Parathyroid adenoma (tissue), 2 donors: ENCODE measurements at regions not wholly inside any gene's neighbourhood (a gene's known extent, or its start where the extent isn't known, plus 50 kb on each side); places are given as distances from the start of the nearest gene placed in this dataset.

Experiments used
- H2AFZ ChIP-seq: fragments of 300-600 bp; sonication (generic); one replicate; pipeline ENCODE4 v1.7.0; 2017; ENCODE audit warnings: antibody characterized with exemption, mild to moderate bottlenecking
- H3K27ac ChIP-seq: fragments of 300-600 bp; sonication (generic); one replicate; pipeline ENCODE4 v1.7.0; 2017
- H3K27me3 ChIP-seq: fragments of 300-600 bp; sonication (generic); one replicate; pipeline ENCODE4 v1.7.0; 2017; ENCODE audit warnings: low read length; ENCODE audit not compliant: control insufficient read depth, insufficient read depth
- H3K36me3 ChIP-seq: fragments of 300-600 bp; sonication (generic); one replicate; pipeline ENCODE4 v1.7.0; 2017; ENCODE audit warnings: low read length; ENCODE audit not compliant: control insufficient read depth, insufficient read depth
- H3K4me1 ChIP-seq: fragments of 300-600 bp; sonication (generic); one replicate; pipeline ENCODE4 v1.7.0; 2017; ENCODE audit warnings: control low read depth
- H3K4me2 ChIP-seq: fragments of 300-600 bp; sonication (generic); one replicate; pipeline ENCODE4 v1.7.0; 2017; ENCODE audit warnings: low read length
- H3K4me3 ChIP-seq: fragments of 300-600 bp; sonication (generic); one replicate; pipeline ENCODE4 v1.7.0; 2017; ENCODE audit warnings: low read depth, low read length
- H3K79me2 ChIP-seq: fragments of 300-600 bp; sonication (generic); one replicate; pipeline ENCODE4 v1.7.0; 2017; ENCODE audit warnings: control low read depth
- H3K9ac ChIP-seq: fragments of 300-600 bp; sonication (generic); one replicate; pipeline ENCODE4 v1.7.0; 2017; ENCODE audit warnings: mild to moderate bottlenecking
- H3K9me3 ChIP-seq: fragments of 300-600 bp; sonication (generic); one replicate; pipeline ENCODE4 v1.7.0; 2017; ENCODE audit warnings: low read length; ENCODE audit not compliant: control insufficient read depth
- TF ChIP-seq, protein P1 (sequence below): fragments of 300-600 bp; sonication (generic); IDR thresholded peaks from one replicate; pipeline ENCODE4 v1.7.0; 2017; ENCODE audit warnings: antibody characterized with exemption, mild to moderate bottlenecking
- donor health status: primary hyperparathyroidism.

DNA sequence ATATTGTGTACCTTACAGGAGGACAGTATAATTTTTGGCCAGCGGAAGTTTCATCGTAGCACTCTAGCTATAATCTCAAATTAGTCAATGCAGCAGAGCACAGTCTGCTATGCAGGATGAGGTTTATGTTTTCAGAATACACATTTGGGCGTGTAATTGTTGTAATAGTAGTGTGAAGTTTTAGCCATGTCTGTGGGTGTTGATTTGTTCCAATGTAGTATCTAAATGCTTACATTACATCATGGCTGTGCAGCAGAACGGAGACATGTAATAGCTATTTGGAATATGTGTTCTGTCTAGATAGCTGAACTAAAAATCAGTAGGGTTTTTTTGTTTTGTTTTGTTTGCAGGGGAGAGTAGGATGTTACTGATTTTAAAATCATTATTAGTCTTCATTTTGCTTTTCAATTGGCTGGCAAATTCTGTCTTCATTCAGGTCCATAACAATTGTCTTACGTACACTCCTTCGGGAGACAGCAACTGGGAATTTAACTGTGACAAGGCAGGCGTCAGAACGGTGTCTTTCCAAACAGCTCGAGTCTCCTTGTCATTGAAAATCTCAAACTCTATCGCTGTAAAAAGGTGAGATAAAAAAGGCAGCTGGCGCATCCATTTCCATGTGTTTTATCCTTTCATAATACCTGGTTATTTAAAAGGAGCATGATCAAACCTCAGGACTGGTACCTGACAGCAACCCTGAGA lies 65.1 kb upstream of the CDH4 start:
- Histone ChIP-seq H3K79me2 (no peaks in the 10 kb centered on the region), H3K9ac (no peak overlapping the region), H2AFZ (no peak overlapping the region), H3K27ac (no peak overlapping the region), H3K4me2 (no peak overlapping the region), H3K4me1 (no peaks in the 10 kb centered on the region), H3K36me3 (no peaks in the 10 kb centered on the region), H3K9me3 (no peaks in the 10 kb centered on the region), H3K4me3 (no peak overlapping the region), H3K27me3 (no peaks in the 10 kb centered on the region)
- TF ChIP-seq, protein P1, sequence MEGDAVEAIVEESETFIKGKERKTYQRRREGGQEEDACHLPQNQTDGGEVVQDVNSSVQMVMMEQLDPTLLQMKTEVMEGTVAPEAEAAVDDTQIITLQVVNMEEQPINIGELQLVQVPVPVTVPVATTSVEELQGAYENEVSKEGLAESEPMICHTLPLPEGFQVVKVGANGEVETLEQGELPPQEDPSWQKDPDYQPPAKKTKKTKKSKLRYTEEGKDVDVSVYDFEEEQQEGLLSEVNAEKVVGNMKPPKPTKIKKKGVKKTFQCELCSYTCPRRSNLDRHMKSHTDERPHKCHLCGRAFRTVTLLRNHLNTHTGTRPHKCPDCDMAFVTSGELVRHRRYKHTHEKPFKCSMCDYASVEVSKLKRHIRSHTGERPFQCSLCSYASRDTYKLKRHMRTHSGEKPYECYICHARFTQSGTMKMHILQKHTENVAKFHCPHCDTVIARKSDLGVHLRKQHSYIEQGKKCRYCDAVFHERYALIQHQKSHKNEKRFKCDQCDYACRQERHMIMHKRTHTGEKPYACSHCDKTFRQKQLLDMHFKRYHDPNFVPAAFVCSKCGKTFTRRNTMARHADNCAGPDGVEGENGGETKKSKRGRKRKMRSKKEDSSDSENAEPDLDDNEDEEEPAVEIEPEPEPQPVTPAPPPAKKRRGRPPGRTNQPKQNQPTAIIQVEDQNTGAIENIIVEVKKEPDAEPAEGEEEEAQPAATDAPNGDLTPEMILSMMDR, result no peak

DNA sequence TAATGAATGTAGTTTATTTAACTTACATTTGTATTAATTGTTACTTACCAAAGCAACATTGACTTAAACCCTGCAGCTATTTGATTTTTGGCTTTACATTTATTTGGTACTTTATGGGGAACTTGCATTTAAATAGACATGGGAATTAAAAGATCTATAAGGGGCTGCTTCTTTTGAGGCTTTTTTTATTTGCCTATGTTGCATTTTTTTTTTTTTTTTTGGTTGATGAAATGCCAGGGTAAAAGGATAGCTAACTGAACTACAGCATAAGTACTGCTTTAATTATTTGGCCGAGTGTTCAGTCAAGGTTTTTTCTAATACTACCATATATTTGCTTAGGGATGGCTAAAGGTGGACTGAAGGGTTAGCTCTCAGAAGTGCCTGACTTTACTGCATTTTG lies 62.5 kb upstream of the CDH4 start:
- no peak overlapping the region for H2AFZ ChIP-seq
- no peaks in the 10 kb centered on the region for H3K4me1 ChIP-seq
- H3K27me3 ChIP-seq, result no peaks in the 10 kb centered on the region
- H3K4me2 ChIP-seq, result no peak overlapping the region
- TF ChIP-seq, protein P1, result no peak
- no peak overlapping the region for H3K9ac ChIP-seq
- no peaks in the 10 kb centered on the region for H3K36me3 ChIP-seq
- no peak overlapping the region for H3K27ac ChIP-seq
- no peaks in the 10 kb centered on the region for H3K9me3 ChIP-seq
- H3K79me2 ChIP-seq, result no peaks in the 10 kb centered on the region
- no peak overlapping the region for H3K4me3 ChIP-seq

DNA sequence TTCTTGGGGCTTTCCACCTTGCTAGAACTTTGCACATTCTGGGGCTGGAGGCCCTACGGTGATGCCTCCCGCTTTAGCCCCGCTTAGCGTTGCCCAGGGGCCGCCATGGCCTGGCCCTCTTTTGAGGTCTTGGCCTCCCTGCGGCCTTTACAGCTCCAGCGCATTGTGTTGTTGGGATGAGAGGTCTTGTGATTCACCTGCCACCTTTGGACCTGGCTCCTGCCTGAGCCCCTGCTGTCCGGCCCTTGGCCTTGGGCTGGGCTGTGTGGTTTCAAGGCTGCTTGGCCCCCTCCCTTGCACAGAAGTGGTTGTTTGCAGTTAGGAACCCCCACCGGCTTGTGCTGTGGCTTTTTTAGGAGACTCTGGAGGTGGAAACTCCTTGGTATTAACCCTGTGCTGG lies 61.0 kb upstream of the CDH4 start:
- Histone ChIP-seq H3K79me2 (no peaks in the 10 kb centered on the region), H3K9ac (no peak overlapping the region), H3K36me3 (no peaks in the 10 kb centered on the region), H3K4me2 (no peak overlapping the region), H2AFZ (no peak overlapping the region), H3K9me3 (no peaks in the 10 kb centered on the region), H3K27ac (no peak overlapping the region), H3K4me1 (no peaks in the 10 kb centered on the region), H3K27me3 (no peaks in the 10 kb centered on the region), H3K4me3 (no peak overlapping the region)
- TF ChIP-seq, protein P1, result no peak

DNA sequence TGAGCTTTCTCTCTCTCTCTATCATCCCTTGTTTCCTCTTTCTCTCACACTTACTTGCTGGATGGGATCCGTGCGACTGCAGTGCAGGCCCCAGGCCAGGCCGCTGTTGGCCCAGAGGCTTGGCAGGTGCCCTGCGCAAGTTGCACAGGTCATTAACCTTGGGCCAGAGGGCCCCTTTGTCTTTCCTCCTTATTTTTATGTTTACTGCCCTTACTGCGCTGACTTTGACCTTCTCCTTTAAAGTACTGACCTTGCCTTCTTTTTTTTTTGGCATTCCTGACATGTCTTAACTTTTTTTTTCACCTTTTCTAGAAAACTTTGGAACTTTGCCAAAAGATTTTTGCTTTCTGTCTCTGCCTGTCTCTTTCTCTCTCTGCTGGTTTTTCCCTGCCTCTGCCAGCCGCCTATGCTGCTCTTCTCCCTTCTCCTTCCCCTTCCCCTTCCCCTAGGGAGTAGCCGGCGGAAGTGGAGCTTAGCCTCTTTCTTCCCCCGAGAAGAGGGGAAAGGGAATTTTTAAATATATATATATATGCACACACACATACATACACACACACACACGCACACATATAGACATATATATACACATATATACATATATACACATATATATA lies 59.6 kb upstream of the CDH4 start:
- no peaks in the 10 kb centered on the region for H3K4me1 ChIP-seq
- H3K4me2 ChIP-seq, result no peak overlapping the region
- no peaks in the 10 kb centered on the region for H3K9me3 ChIP-seq
- H3K27ac ChIP-seq, result no peak overlapping the region
- TF ChIP-seq, protein P1, result no peak
- no peak overlapping the region for H3K4me3 ChIP-seq
- H3K9ac ChIP-seq, result no peak overlapping the region
- H3K27me3 ChIP-seq, result no peaks in the 10 kb centered on the region
- H3K79me2 ChIP-seq, result no peaks in the 10 kb centered on the region
- no peak overlapping the region for H2AFZ ChIP-seq
- no peaks in the 10 kb centered on the region for H3K36me3 ChIP-seq

DNA sequence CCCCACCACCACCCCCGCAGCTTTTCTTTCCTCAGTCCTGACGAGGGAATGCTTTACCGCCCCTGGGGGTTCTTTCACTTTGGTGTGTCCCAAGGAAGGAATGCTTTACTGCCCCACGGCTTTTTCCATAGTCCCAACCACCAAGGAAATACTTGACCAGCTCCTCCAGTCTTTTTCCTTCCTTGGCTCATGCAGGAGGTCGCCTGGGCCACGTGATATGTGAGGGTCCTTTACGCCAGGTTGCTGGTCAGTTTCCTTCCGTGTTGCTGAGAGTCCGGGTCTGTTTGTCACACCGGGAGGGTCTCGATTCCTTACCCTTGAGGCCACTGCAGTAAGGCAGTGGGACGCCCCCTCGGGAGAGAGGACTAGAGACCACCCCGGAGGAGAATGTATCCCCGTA lies 58.9 kb upstream of the CDH4 start:
- Histone ChIP-seq H3K4me1 (no peaks in the 10 kb centered on the region), H3K27me3 (no peaks in the 10 kb centered on the region), H3K4me3 (no peak overlapping the region), H3K9ac (no peak overlapping the region), H3K9me3 (no peaks in the 10 kb centered on the region), H3K4me2 (no peak overlapping the region), H3K36me3 (no peaks in the 10 kb centered on the region), H3K27ac (no peak overlapping the region), H2AFZ (no peak overlapping the region), H3K79me2 (no peaks in the 10 kb centered on the region)
- TF ChIP-seq, protein P1, result no peak
